ENCODE measurements at regions not wholly inside any gene's neighbourhood (a gene's known extent, or its start where the extent isn't known, plus 50 kb on each side); places are given as distances from the start of the nearest gene placed in this dataset.

DNA sequence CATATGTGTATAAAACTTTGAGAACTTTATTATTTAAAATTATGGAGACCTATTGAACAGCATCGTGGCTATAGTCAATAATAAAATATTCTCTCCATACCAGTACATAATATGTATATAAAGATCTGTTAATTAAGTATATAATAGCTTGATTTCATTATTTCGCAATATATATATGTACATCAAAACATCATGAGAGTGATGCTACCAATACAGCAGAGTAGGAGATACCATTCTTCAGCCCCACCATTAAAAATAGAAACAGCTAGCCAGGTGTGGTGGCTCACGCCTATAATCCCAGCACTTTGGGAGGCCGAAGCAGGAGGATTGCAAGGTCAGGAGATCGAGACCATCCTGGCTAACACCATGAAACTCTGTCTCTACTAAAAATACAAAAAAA, 1755.3 kb upstream of the SPRY2 start:
- no peak overlapping the region for H3K27ac Mint-ChIP-seq
- no peaks in the 10 kb centered on the region for H3K27me3 Mint-ChIP-seq (ENCODE audit: low read depth in 3 of 3)
- peaks cover 2 to 16% (median 12%) of the 10 kb centered on the region in 7 donors for H3K9me3 Mint-ChIP-seq
- Histone ChIP-seq H3K9me3 (replicated peaks in 1 of 2; ENCODE audit: control insufficient read depth in 1 of 2, insufficient read depth in 1 of 2, low read length in 2 of 2) (peaks cover 4 to 11% of the 10 kb centered on the region in 2 donors), H2AFZ (ENCODE audit: insufficient read depth, low read depth, low read length, poor library complexity, severe bottlenecking) (no peak overlapping the region), H3K9ac (ENCODE audit: insufficient read depth, low read length, poor library complexity, severe bottlenecking) (no peak overlapping the region), H3K4me1 (ENCODE audit: control insufficient read depth in 1 of 2, insufficient read depth in 2 of 2, low read length in 2 of 2) (no peaks in the 10 kb centered on the region), H3K79me2 (ENCODE audit: insufficient read depth, low read length) (no peaks in the 10 kb centered on the region), H4K20me1 (ENCODE audit: insufficient read depth, low read length) (no peaks in the 10 kb centered on the region), H3K27me3 (ENCODE audit: control insufficient read depth in 2 of 2, insufficient read depth in 2 of 2, low read length in 2 of 2) (no peaks in the 10 kb centered on the region), H3K36me3 (replicated peaks in 1 of 2; ENCODE audit: control insufficient read depth in 1 of 2, insufficient read depth in 2 of 2, low read length in 2 of 2) (no peaks in the 10 kb centered on the region), H3K27ac (ENCODE audit: low read depth in 1 of 2, low read length in 2 of 2) (no peak overlapping the region), H3K4me3 (replicated peaks in 1 of 3; ENCODE audit: low read depth in 2 of 3, low read length in 3 of 3) (no peak overlapping the region), H3K4me2 (replicated peaks; ENCODE audit: extremely low read depth, low read length, poor library complexity, severe bottlenecking) (no peak overlapping the region)
- intact Hi-C loops (cut with micrococcal nuclease), result no loop called here
- DNase-seq, result no peak
- no CpG with 5 or more reads among the region's 5 CpGs for WGBS (ENCODE audit: insufficient coverage)
- H3K4me3 Mint-ChIP-seq, result no peak overlapping the region
- TF ChIP-seq, protein P1, sequence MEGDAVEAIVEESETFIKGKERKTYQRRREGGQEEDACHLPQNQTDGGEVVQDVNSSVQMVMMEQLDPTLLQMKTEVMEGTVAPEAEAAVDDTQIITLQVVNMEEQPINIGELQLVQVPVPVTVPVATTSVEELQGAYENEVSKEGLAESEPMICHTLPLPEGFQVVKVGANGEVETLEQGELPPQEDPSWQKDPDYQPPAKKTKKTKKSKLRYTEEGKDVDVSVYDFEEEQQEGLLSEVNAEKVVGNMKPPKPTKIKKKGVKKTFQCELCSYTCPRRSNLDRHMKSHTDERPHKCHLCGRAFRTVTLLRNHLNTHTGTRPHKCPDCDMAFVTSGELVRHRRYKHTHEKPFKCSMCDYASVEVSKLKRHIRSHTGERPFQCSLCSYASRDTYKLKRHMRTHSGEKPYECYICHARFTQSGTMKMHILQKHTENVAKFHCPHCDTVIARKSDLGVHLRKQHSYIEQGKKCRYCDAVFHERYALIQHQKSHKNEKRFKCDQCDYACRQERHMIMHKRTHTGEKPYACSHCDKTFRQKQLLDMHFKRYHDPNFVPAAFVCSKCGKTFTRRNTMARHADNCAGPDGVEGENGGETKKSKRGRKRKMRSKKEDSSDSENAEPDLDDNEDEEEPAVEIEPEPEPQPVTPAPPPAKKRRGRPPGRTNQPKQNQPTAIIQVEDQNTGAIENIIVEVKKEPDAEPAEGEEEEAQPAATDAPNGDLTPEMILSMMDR (IDR thresholded peaks at IDR 0.05), result no peak
- no peaks in the 10 kb centered on the region for H3K36me3 Mint-ChIP-seq
- no peaks in the 10 kb centered on the region for H3K4me1 Mint-ChIP-seq

DNA sequence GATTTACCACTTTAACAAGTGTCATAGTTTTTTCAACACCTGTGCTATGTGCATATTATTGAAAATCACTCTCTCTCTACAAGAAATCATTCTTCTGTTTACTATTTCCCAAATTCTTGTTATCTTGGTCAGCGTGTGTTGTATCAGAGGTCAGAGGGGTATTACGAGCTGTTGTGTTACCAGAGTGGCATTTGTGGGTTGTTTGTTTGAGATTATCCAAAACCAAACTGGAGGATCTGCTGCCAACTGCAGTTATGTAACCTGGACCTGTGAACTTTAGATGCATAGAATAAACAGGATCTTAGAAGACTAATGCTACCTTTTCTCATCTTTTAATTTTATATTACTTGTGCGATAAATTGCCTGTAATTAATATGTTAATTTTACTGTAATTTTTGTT, 1751.4 kb upstream of the SPRY2 start:
- Mint-ChIP-seq H3K27ac (no peak overlapping the region), H3K36me3 (no peaks in the 10 kb centered on the region), H3K4me3 (no peak overlapping the region), H3K9me3 (peaks cover 0 to 19% (median 10%) of the 10 kb centered on the region in 7 donors), H3K27me3 (ENCODE audit: low read depth in 3 of 3) (no peaks in the 10 kb centered on the region), H3K4me1 (no peaks in the 10 kb centered on the region)
- Histone ChIP-seq H3K9ac (ENCODE audit: insufficient read depth, low read length, poor library complexity, severe bottlenecking) (no peak overlapping the region), H2AFZ (ENCODE audit: insufficient read depth, low read depth, low read length, poor library complexity, severe bottlenecking) (no peak overlapping the region), H3K79me2 (ENCODE audit: insufficient read depth, low read length) (no peaks in the 10 kb centered on the region), H3K4me3 (replicated peaks in 1 of 3; ENCODE audit: low read depth in 2 of 3, low read length in 3 of 3) (no peak overlapping the region), H3K4me2 (replicated peaks; ENCODE audit: extremely low read depth, low read length, poor library complexity, severe bottlenecking) (no peak overlapping the region), H3K4me1 (ENCODE audit: control insufficient read depth in 1 of 2, insufficient read depth in 2 of 2, low read length in 2 of 2) (no peaks in the 10 kb centered on the region), H3K27ac (ENCODE audit: low read depth in 1 of 2, low read length in 2 of 2) (no peak overlapping the region), H3K9me3 (replicated peaks in 1 of 2; ENCODE audit: control insufficient read depth in 1 of 2, insufficient read depth in 1 of 2, low read length in 2 of 2) (peaks cover 0 to 13% of the 10 kb centered on the region in 2 donors), H3K27me3 (ENCODE audit: control insufficient read depth in 2 of 2, insufficient read depth in 2 of 2, low read length in 2 of 2) (no peaks in the 10 kb centered on the region), H3K36me3 (replicated peaks in 1 of 2; ENCODE audit: control insufficient read depth in 1 of 2, insufficient read depth in 2 of 2, low read length in 2 of 2) (no peaks in the 10 kb centered on the region), H4K20me1 (ENCODE audit: insufficient read depth, low read length) (no peaks in the 10 kb centered on the region)
- TF ChIP-seq, protein P1 (IDR thresholded peaks at IDR 0.05), result no peak
- intact Hi-C loops (cut with micrococcal nuclease), result no loop called here
- no peak for DNase-seq
- no CpG with 5 or more reads among the region's 3 CpGs for WGBS (ENCODE audit: insufficient coverage)

All from CD14-positive monocyte (primary cell).